GM21529 (cell line): ENCODE measurements at regions not wholly inside any gene's neighbourhood (a gene's known extent, or its start where the extent isn't known, plus 50 kb on each side); places are given as distances from the start of the nearest gene placed in this dataset.

ENCODE experiments used
- ATAC-seq: cut with Tn5 transposase; IDR thresholded peaks from one replicate; pipeline ENCODE4 v1.9.1; 2021; ENCODE audit not compliant: unreplicated experiment

DNA sequence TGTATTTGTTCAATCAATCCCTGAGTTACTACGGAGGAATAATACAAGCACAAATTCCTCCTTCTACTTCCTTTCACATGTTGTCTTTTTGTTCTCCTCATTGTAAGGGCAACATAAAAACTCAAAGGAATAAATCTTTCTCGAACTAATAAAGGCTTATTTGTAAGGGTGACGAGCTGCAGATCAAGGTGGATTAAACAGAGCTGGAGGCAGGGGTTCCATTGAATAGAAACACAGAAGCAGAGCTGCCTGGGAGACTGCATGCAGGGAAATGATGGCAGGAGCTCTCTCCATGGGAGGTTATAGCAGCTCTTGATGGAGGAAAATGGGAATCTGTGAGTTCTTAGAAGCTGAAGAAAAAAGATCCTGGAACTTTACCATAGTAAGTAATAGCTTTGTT lies 160.2 kb downstream of the CYYR1 start:
- ATAC-seq, result no peak

GRCh38 chr21:26409735-26410134 lies 163.4 kb downstream of the CYYR1 start:
- ATAC-seq, result no peak

- ATAC-seq, result no peak
These were observed 164.6 kb downstream of the CYYR1 start for GRCh38 chr21:26408511-26408910.

DNA sequence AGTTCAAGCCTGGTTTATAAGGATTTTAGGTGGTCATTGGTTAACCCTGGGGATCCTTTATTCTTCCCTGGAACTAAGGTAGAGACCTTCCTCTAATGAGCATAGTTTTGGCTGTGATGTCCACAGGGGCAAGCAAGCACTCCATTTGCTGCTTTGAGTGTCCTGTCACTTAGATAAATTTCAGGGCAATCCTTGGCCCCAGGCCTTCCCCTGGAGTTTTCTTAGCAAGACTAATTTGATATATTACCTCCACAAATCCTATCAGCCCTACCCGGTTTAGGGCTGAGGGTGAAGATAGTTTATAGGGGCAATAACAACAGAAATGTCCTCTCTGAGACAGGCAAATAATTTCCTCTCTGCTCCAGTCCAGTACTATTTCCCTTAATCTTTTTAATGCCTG lies 166.6 kb downstream of the CYYR1 start:
- ATAC-seq, result no peak

GRCh38 chr21:26405735-26406361 lies 167.2 kb downstream of the CYYR1 start:
- ATAC-seq, result no peak

DNA sequence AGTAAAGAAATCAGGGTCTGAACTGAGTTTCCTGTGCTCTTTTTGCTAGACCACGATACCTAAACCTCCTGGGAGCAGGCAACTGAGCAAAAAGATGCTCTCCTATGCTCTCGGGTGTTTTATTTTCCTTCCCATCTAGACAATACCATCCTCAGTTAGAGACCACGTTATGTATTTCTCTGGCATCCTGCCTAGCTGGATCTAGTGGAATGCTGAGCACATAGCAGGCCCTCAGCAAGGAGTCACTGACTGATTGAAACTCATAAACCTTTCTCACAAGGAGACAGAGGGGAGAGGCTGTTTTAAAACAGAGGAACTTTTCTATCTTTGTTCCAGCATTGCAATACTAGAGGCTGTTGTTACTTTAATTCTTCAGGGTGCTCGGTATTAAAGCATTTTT lies 168.0 kb downstream of the CYYR1 start:
- no peak for ATAC-seq

DNA sequence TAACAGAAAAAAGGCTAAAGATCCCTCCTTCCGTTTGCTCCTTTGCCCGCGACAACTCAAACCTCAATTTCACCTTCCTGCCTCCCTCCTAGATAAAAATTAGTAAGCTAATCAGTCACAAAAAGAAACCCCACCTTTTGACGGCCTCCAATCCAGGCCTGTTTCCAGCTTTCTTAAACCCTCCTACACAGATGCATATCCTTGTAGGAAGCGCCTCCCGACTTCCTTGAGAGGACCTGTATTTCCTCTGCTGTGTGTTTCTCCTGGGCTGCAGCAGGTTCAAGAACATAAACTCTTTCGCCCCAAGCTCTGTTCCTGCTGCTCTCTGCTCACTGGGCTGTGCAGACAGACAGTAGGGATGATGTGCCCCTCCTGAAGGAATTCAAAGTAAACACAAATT lies 168.8 kb downstream of the CYYR1 start:
- no peak for ATAC-seq

GRCh38 chr21:26403321-26403720 lies 169.8 kb downstream of the CYYR1 start:
- ATAC-seq, result no peak

DNA sequence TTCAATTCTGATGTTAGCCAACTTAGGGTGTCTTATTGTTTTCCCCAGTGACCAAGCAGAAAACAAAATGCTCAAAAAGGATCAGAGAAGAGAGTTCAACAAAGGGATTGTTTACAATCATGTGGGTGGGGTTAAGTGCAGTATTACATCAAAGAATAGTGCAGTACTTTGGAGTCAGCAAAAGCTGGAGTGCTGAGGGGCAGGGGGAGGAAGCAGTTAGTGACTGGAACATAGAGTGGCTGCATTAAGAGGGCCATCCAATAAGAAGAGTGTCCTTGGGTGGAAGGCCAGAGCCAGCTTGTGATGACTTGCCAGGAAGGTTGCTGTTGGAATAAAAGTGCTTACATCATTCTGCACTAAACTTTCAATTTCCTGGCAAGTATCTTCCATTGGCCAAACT lies 175.5 kb downstream of the CYYR1 start:
- no peak for ATAC-seq

DNA sequence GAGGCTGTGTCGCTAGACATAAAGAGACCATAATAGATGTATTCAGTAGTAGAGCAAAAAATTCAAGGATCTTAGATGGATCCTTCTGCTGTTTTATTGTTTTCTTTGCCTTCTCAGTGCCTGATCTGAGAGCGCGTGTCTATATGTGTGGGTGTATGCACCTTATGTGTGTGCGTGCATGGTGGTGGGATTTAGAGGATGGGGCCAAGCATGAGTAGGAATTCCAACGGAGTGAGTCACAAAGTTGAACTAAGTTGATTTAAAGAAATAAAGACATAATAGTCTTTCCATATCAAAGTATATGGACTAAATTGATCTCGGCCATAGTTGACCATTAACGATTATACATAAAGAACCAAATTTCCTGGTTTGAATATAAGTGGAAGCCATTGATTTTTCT lies 178.7 kb downstream of the CYYR1 start:
- no peak for ATAC-seq

- no peak for ATAC-seq
These were observed 181.9 kb downstream of the CYYR1 start for GRCh38 chr21:26391166-26391565.

GRCh38 chr21:26389971-26390641 lies 183.0 kb downstream of the CYYR1 start:
- peak; percentile 57 for ATAC-seq

- ATAC-seq, result no peak
These were observed 184.3 kb downstream of the CYYR1 start for GRCh38 chr21:26388731-26389231.

DNA sequence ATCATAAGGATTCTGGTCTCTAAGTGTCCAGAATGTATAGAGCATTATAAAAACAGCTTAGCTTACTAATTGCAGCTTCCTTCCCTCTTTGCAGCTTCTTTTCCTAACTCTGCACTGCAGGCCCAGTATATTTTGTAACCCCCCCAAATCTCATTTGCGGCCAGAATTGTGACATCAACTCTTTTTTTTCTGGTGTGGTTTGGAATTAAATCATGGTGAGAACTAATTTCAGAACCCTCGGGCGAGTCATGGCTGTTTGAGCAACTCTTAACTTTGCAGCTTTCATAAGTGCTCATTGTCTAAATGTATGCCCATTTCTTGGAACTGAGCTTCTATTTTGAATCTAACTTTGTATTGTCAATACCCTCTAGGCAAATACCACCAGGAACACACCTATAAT lies 187.4 kb downstream of the CYYR1 start:
- ATAC-seq, result no peak

DNA sequence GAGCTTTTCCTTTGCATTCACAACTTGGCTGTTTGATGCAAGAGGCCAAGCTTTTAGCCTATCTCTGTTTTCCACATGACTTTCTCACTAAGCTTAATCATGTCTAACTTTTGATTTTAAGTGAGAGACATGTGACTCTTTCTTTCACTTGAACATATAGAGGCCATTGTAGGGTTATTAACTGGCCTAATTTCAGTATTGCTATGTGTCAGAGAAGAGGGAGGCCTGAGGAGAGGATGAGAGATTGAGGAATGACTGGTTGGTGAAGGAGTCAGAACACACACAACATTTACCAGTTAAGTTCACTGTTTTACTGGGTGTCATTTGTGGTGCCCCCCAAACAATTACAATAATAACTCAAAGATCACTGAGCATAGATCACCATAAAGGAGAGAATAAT lies 193.5 kb downstream of the CYYR1 start:
- no peak for ATAC-seq

DNA sequence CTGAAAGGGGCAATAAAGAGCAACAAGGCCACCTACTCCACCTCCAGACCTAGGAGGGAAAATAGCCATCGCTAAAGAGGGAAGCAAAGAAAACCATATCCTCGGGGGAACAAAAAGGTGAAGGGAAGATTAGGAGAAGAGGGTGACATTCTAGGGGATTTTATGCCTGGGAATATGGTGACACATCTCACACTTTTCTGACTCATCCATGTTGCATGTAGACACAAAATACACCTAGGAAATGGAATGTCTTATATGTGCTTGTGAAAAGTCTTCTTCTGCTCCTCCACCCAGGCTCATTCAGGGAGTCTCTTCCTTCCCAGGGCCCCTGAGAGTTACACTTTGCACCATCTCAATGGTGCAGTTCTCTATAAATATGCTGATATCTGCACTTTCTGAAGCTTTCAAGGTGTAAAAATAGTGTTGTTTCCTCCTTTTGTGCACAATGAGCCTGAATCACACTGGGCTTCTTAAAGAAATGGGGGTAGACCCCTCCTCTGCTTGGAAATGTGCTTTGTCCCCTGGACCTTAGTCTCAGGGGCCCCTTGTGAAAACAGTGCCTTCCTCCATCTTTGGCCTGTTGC lies 195.9 kb downstream of the CYYR1 start:
- no peak for ATAC-seq

DNA sequence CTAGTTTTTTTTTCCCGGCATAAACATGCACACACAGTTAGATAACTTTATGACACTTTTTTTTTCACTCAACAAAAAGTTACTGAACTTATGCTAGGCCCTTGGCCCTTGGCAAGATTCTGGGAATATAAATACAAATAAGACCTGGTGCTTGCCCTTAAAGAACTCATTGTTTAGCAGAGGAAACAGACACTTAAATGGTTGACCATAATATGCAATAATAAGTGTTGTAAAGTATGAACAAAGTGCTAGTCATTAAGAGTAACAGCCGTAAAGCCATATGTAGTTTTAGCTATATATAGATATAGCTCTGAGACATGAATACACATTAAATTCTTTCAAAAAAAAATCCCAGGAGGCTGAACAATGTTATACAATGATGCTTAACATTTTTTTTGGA lies 198.3 kb downstream of the CYYR1 start:
- ATAC-seq, result no peak

DNA sequence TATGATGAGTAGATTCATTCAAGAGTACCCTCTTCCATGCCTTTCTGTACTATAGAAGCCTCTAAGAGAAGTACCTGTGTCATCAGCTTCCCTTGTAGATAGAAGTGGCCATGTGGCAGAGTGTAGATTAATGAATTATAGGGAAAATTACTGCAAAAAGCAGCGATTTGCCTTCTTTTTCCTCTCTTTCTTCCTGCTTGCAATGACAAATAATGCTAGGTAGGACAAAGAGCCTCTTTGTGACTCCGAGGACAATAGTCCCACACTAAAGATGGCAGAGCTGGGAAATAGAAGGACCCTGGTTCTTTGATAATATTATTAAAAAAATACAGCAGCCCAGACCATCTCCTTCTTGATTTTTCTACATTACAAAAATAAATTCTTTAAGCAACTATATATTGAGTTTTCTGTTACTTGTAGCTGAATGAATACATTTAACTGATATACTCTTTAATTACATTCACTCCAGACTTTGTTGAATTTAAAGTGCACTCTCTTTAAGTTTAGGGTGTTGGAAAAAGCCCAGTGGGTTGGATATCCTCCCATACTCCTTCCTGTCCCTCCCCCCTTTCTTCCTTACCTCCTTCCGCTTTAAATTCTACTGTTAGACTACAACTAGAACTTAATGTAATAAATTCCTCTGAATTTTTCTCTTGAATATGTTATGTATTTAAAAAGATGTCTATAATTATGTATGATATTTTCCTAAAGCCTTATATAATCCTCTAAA lies 198.2 kb upstream of the APP start:
- no peak for ATAC-seq

DNA sequence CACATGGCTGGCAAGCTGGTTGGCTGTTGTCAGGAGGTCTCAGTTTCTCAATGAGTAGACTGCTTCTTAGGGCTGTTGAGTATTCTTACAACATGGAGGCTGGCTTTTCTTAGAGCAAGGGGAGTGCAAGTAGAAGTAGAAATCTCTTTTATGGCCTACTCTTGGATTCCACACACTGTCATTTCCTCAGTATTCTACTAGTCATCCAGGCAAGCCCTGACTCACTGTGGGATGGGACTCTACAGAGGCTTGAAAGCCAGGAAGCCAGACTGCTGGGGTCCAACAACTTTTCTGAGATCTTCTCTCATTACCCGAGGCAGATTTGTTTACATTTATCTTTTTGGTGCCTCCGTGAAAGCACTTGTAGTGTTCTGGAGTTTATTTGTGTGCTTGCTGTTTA lies 196.2 kb upstream of the APP start:
- ATAC-seq, result no peak

DNA sequence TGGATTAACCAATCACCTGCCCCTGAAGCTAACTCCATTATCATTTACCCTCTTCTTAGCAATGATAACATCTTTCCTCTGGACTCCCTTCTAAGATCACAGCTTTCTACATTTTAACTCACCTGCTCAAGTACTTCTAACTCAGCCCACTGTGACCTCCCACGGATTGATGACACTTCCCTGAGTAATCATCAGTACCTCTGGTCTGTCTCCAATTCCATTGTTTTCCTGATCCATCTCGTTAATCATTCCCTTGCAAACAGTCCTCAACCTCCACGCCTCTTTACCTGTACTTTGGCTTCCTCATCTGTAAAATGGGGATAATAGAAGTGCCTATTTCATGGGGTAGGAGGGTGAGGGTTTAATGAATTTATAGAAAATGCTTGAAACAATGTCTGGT lies 195.3 kb upstream of the APP start:
- no peak for ATAC-seq

- ATAC-seq, result no peak
These were observed 181.1 kb upstream of the APP start for GRCh38 chr21:26351661-26352060.

- no peak for ATAC-seq
These were observed 162.3 kb upstream of the APP start for GRCh38 chr21:26332867-26333266.
